G401.6 (cell line): ENCODE measurements at regions not wholly inside any gene's neighbourhood (a gene's known extent, or its start where the extent isn't known, plus 50 kb on each side); places are given as distances from the start of the nearest gene placed in this dataset.

Experiments
- FAIRE-seq: peaks from 2 replicates; lab custom pipeline; 2012; peaks lifted over from hg19 to GRCh38; lab: Jason Lieb, UNC

GRCh38 chr7:145644426-145645134 lies 472.0 kb upstream of the CNTNAP2 start:
- no peak for FAIRE-seq

GRCh38 chr7:145643981-145644380 lies 472.6 kb upstream of the CNTNAP2 start:
- FAIRE-seq: no peak

GRCh38 chr7:145633513-145633912 lies 483.1 kb upstream of the CNTNAP2 start:
- FAIRE-seq: no peak

- FAIRE-seq: no peak
Measured at GRCh38 chr7:145624618-145625017, 492.0 kb upstream of the CNTNAP2 start.

GRCh38 chr7:145605963-145606362 lies 510.6 kb upstream of the CNTNAP2 start:
- no peak for FAIRE-seq

- FAIRE-seq: no peak
Measured at GRCh38 chr7:145599376-145599775, 517.2 kb upstream of the CNTNAP2 start.

DNA sequence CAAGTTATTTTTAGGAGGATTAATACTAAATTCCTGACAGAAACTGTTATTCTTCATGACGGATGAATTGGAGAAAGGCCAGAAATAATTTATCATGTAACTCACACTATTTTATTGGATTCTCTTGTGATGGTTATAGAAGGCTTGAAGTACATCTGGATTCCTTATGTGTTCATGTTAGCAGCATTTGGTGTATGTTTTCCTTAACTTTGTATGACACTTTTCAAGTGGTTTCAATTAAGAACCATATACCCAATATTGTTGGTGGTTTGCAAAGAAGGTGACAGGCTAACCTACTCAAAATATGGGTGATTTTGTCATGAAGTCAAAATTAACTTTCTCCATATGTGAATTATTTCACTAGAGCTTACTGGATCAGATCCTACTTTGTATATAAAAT lies 532.2 kb upstream of the CNTNAP2 start:
- no peak for FAIRE-seq

GRCh38 chr7:145582742-145583303 lies 533.8 kb upstream of the CNTNAP2 start:
- FAIRE-seq: no peak

GRCh38 chr7:145557805-145558204 lies 558.8 kb upstream of the CNTNAP2 start:
- FAIRE-seq: no peak

DNA sequence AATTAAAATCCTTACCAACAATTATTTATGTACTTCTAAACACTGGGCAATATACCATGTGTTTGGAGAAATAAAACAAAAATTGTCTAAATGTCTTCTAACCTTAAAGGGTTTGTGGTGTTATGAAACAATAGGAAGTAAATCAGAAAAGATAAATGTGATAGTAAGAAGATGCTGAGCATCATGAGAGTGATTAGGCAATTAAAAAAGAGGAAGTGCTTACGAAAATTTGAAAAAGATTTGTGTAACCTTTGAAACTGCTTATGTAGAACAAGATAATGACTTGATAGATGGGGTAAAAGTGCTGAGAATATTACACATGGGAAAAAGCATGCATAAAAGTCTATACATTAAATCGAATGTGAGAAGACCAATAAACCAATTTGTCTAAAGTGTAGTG lies 573.4 kb upstream of the CNTNAP2 start:
- no peak for FAIRE-seq

DNA sequence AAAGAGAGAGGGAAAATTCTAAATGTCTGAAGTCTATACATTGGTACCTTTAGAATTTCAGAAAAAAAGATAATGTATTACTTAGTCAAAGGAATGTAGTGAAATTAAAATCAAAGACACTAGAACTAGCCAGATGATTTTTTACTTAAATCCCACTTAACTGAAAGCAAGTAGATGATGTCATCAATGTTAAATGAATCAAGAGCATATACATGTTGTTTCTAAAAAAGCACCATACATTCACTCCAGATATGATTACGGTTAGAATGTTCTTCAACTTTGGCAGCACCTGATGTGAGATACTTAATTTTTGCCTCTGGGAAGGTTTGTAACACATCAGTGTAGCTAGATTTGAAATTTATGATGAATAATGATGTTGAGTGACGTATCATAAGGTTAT lies 576.7 kb upstream of the CNTNAP2 start:
- no peak for FAIRE-seq

DNA sequence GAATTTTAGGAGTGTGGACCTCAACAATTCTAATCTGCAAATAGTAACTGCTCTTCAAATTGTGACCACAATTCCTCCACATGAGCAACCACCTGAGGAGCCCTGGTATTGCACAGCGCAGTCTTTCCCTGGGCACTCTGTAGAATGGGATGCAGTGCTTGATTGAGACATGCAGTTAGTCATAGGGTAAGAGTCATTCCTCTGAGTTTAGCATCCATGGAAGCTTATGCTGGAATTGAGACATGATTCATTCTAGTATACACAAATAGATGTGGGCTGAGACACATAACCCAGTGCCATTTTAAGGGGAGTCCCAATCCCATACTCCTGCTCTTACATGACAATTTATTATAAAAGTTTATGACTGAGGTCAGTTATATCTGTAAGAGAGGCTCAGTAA lies 582.3 kb upstream of the CNTNAP2 start:
- FAIRE-seq: no peak

- no peak for FAIRE-seq
Measured at GRCh38 chr7:145520284-145520683, 596.3 kb upstream of the CNTNAP2 start.

DNA sequence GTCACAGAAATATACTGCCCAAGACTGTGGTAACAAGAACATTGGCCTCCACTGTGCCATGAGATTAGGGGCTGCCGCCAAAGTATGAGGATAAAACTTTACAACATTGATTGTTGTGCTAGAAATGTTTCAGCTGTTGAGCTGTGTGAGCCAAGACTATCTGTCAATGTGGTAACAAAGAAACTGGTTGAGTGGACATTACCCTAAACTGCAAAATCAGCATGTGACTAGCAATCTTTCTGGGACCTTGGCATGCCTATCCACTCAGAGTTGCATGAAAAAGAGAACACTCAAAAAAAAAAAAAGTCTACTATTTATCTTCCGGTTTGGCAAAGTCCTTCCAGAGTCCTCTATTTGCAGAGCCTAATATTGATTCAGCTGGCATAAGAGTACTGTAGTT lies 605.6 kb upstream of the CNTNAP2 start:
- FAIRE-seq: no peak

GRCh38 chr7:145497911-145498525 lies 618.6 kb upstream of the CNTNAP2 start:
- FAIRE-seq: no peak

DNA sequence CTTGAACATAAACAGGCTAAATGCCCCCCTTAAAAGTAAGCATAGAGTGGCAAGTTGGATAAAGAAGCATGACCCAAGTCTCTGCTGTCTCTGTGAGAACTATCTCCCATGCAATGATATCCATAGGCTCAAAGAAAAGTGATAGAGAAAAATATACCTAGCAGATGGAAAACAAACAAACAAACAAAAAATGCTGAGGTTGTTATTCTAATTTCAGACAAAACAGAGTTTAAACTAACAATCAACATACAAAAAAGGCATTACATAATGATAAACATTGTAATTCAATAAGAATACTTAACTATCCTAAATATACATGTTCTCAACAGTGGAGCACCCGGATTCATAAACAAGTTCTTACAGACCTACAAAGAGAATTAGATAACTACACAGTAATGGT lies 626.2 kb upstream of the CNTNAP2 start:
- FAIRE-seq: no peak

DNA sequence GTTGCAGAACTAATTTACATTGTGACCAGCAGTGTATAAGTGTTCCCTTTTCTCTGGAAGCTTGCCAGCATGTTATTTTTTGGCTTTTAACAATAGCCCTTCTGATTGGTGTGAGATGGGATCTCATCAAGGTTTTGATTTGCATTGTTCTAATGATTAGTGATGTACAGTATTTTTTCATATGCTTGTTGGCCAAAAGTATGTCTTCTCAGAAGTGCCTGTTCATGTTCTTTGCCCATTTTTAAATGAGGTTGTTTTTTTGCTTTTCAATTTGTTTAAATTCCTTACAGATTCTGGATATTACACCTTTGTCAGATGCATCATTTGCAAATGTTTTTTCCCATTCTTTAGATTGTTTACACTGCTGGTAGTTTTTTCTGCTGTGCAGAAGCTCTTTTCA lies 627.0 kb upstream of the CNTNAP2 start:
- no peak for FAIRE-seq

- no peak for FAIRE-seq
Measured at GRCh38 chr7:145488816-145489215, 627.8 kb upstream of the CNTNAP2 start.

DNA sequence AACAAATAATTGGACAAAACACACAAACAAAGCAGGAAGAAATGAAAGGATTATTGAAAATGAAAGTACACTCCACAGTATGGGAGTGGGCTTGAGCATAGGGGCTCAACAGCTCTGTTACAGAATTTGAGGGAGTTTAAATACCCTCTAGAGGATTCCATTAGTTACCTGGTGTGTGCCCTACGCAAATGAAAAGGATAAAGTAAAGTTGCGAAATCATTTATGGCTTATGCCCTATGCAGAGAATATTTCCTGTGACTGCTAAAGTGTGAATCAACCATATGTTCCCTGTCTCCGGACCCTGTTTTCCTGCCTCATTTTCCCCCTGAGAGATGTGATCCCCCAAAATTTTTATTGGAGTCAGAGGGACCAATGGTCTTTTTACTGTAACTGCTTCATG lies 634.6 kb upstream of the CNTNAP2 start:
- FAIRE-seq: no peak

GRCh38 chr7:145478541-145478940 lies 638.1 kb upstream of the CNTNAP2 start:
- FAIRE-seq: no peak

DNA sequence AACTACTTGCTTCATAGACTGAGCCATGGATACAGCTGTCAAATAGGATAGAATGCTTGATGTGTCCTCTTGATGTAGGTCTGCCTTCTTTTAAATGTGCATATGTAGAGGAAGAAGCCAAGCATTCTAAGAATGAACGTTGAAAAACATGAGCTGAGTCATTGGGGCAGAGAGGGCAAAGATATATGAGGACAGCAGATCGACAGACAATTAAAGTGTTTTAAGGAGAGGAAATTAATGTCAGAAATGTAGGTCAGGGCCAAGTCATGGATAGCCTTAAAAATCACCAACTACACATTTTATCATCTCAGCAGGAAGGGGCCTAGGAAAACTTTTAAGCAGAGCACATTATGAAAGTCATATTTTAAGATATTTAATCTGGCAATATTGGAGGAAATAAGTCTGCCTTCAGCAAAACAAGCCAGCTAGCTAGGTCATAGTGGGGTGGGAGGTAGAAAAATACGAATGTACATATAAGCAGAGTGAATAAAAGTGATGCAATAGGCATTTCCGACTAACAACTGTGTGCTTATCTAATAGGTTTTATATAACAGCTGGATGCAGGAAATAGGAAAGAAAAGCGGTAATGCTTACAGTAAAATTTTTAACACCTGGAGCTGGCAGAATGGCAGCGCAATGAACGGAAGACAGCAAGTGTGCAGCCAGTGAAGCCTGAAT lies 638.3 kb upstream of the TPK1 start:
- no peak for FAIRE-seq

DNA sequence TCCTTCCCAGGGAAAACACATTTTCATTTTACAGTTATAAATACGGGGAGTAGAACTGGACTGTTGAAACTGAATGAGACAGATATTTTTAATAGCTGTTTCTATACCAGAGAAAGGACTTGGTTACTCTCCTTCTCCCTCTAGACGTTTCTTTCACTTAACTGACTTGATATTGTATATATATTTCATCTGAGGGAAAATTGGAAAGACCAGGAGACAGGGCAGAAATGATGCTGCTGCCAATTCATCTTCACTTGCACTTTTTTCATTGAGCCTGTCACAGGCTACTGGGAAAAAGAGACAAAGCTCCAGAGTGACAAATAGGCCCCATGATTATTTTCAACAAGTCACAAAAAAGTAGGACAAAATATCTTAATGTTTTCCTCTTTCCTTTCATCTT lies 636.0 kb upstream of the TPK1 start:
- FAIRE-seq: no peak

DNA sequence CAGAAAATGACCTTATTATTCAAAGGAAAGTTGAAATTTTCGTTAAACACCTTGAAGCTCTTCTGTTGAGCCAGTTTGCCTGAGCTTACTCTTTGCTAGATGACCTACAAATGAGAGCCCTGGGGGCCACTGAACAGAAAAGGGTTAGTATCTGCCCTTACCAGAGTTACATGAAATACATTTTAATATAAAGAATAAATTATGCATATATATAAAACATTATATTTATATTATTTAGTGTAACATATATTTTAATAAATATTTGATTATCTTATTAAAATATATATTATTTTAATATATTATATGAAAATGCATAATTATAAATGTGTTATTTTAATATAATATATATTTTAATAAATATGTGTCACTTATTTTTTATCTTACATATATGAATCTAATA lies 628.4 kb upstream of the TPK1 start:
- FAIRE-seq: peak; percentile 95
